B cell (primary cell): ENCODE measurements at regions not wholly inside any gene's neighbourhood (a gene's known extent, or its start where the extent isn't known, plus 50 kb on each side); places are given as distances from the start of the nearest gene placed in this dataset.

Source experiments
- ATAC-seq: fragments of 200-7000 bp; cut with Tn5 transposase; one replicate; pipeline ENCODE4 v1.10.0; 2021; ENCODE audit warnings: low read depth, mild to moderate bottlenecking, moderate number of reproducible peaks, moderate library complexity
- CTCF ChIA-PET: fragments of 350-600 bp; sonication (Branson Sonifier 250); formaldehyde crosslinking; loops from one replicate; lab custom pipeline; 2021; ENCODE audit warnings: antibody characterized with exemption, inconsistent platforms; lab: Charles Lee
- POLR2A ChIA-PET: fragments of 350-600 bp; sonication (Branson Sonifier 250); formaldehyde crosslinking; loops from one replicate; lab custom pipeline; 2021; ENCODE audit warnings: antibody characterized with exemption; lab: Charles Lee
- DNase-seq: peaks from one replicate; pipeline ENCODE4 v3.0.0; 2013
- H2AFZ ChIP-seq: 2 replicates; pipeline ENCODE4 v1.6.1; 2012; ENCODE audit warnings: mild to moderate bottlenecking, low read depth, low read length; ENCODE audit not compliant: insufficient read depth, poor library complexity, severe bottlenecking
- H3K27ac ChIP-seq, 2 donors: 1 replicate in 1 of 2; 2 replicates in 1 of 2; pipeline ENCODE4 v1.5.1; 2012 to 2013; ENCODE audit warnings: low read length in 2 of 2, mild to moderate bottlenecking in 2 of 2, moderate library complexity in 1 of 2
- H3K27me3 ChIP-seq, 4 experiments: fragments of 200-600 bp in 1 of 4; sonication (generic) in 1 of 4; replicated peaks in 1 of 4; 1 replicate in 2 of 4; 2 replicates in 2 of 4; pipeline versions ENCODE4 v1.6.1 to v1.7.0; 2013 to 2016; ENCODE audit warnings: low read length in 3 of 4, mild to moderate bottlenecking in 2 of 4, mixed read lengths in 1 of 4, moderate library complexity in 1 of 4; ENCODE audit not compliant: insufficient read depth in 4 of 4, control insufficient read depth in 3 of 4; ENCODE audit errors: control extremely low read depth in 1 of 4
- H3K36me3 ChIP-seq, 2 experiments: replicated peaks in 1 of 2; 1 replicate in 1 of 2; 2 replicates in 1 of 2; pipeline versions ENCODE4 v1.6.1 to v1.7.1; 2013; ENCODE audit warnings: low read length in 1 of 2; ENCODE audit not compliant: insufficient read depth in 2 of 2, control insufficient read depth in 1 of 2; ENCODE audit errors: control extremely low read depth in 1 of 2, extremely low read depth in 1 of 2
- H3K4me1 ChIP-seq, 2 donors: fragments of 200-600 bp in 1 of 2; sonication (generic) in 1 of 2; 1 replicate in 1 of 2; 2 replicates in 1 of 2; pipeline versions ENCODE4 v1.5.1 to v1.6.1; 2013 to 2017; ENCODE audit warnings: low read length in 2 of 2; ENCODE audit not compliant: control insufficient read depth in 2 of 2, insufficient read depth in 2 of 2
- H3K4me2 ChIP-seq: replicated peaks from 2 replicates; pipeline ENCODE3; 2012; ENCODE audit warnings: mild to moderate bottlenecking, low read depth, low read length; ENCODE audit not compliant: poor library complexity, severe bottlenecking
- H3K4me3 ChIP-seq, 5 experiments: fragments of 200-600 bp in 1 of 5; sonication (generic) in 1 of 5; 1 replicate in 3 of 5; 2 replicates in 2 of 5; pipeline versions ENCODE4 v1.5.1 to v1.7.0; 2011 to 2016; ENCODE audit warnings: low read length in 4 of 5, mild to moderate bottlenecking in 4 of 5, low read depth in 2 of 5, control low read depth in 1 of 5, moderate library complexity in 1 of 5; ENCODE audit not compliant: insufficient read depth in 1 of 5; ENCODE audit errors: control extremely low read depth in 1 of 5, extremely low read depth in 1 of 5
- H3K79me2 ChIP-seq: fragments of 200-600 bp; sonication (generic); one replicate; pipeline ENCODE4 v1.6.0; 2016; ENCODE audit warnings: low read length; ENCODE audit not compliant: control insufficient read depth, insufficient read depth
- H3K9ac ChIP-seq: fragments of 200-600 bp; sonication (generic); 2 replicates; pipeline ENCODE4 v1.6.1; 2017; ENCODE audit warnings: mild to moderate bottlenecking, low read length, moderate library complexity
- H3K9me3 ChIP-seq, 3 donors: one replicate each; pipeline versions ENCODE4 v1.6.1 to v1.7.1; 2013; ENCODE audit warnings: low read length in 2 of 3; ENCODE audit not compliant: control insufficient read depth in 2 of 3, insufficient read depth in 1 of 3; ENCODE audit errors: control extremely low read depth in 1 of 3
- H4K20me1 ChIP-seq: 2 replicates; pipeline ENCODE4 v1.6.0; 2012; ENCODE audit warnings: mild to moderate bottlenecking, low read length; ENCODE audit not compliant: insufficient read depth, control insufficient read depth, poor library complexity, severe bottlenecking
- H3K27ac Mint-ChIP-seq: one replicate; pipeline ENCODE4 v1.8.0; 2021; ENCODE audit warnings: mixed read lengths
- H3K27me3 Mint-ChIP-seq: one replicate; pipeline ENCODE4 v1.8.0; 2021; ENCODE audit warnings: mixed read lengths
- H3K4me1 Mint-ChIP-seq: one replicate; pipeline ENCODE4 v1.8.0; 2021; ENCODE audit warnings: mixed read lengths
- H3K4me3 Mint-ChIP-seq: one replicate; pipeline ENCODE4 v1.8.0; 2021; ENCODE audit warnings: mixed read lengths
- H3K9me3 Mint-ChIP-seq: one replicate; pipeline ENCODE4 v1.8.0; 2022; ENCODE audit warnings: mixed read lengths; ENCODE audit not compliant: insufficient read depth
- CTCF ChIP-seq: fragments of 200-600 bp; IDR thresholded peaks from one replicate; pipeline ENCODE4 v1.8.0; 2022; ENCODE audit warnings: antibody characterized with exemption, mild to moderate bottlenecking
- EZH2 ChIP-seq: IDR thresholded peaks from 2 replicates; pipeline ENCODE4 v1.6.1; 2012; ENCODE audit warnings: borderline replicate concordance, low read depth, mild to moderate bottlenecking, moderate library complexity, low read length; ENCODE audit not compliant: insufficient read depth, poor library complexity, severe bottlenecking
- WGBS: methylation state at CpG from one replicate; pipeline ENCODE4 v1.1.5; 2013; ENCODE audit warnings: missing lambda C conversion rate; ENCODE audit not compliant: insufficient coverage; 5-methylcytosine and 5-hydroxymethylcytosine counted together
- intact Hi-C: fragments of 100-400 bp; cut with micrococcal nuclease; formaldehyde crosslinking; loops from one replicate; pipeline ENCODE4 v1.10.0; 2022

GRCh38 chr4:175871774-175872405 lies 59.8 kb upstream of the GPM6A start:
- no peak for ATAC-seq
- no peaks in the 10 kb centered on the region for H3K4me1 Mint-ChIP-seq
- POLR2A ChIA-PET, result no interaction called here

GRCh38 chr4:175873707-175874106 lies 61.6 kb upstream of the GPM6A start:
- Histone ChIP-seq H3K4me1 (no peaks in the 10 kb centered on the region), H3K9ac (no peak overlapping the region), H2AFZ (no peak overlapping the region), H3K4me3 (no peak overlapping the region), H3K36me3 (no peaks in the 10 kb centered on the region), H3K27me3 (no peaks in the 10 kb centered on the region), H4K20me1 (no peaks in the 10 kb centered on the region), H3K79me2 (no peaks in the 10 kb centered on the region), H3K9me3 (peaks cover 2 to 9% (median 2%) of the 10 kb centered on the region in 3 donors), H3K4me2 (no peak overlapping the region), H3K27ac (no peak overlapping the region)
- intact Hi-C loops, result no loop called here
- Mint-ChIP-seq H3K27ac (no peak overlapping the region), H3K9me3 (no peaks in the 10 kb centered on the region), H3K4me3 (no peak overlapping the region), H3K4me1 (no peaks in the 10 kb centered on the region), H3K27me3 (no peaks in the 10 kb centered on the region)
- CTCF ChIA-PET, result no interaction called here
- WGBS, result 100% methylated on average over 1 of the region's 1 CpG
- DNase-seq (no peak), ATAC-seq (no peak)
- no peak for TF ChIP-seq EZH2
- POLR2A ChIA-PET, result no interaction called here

More at GRCh38 chr4:175871774-175872405, 59.8 kb upstream of the GPM6A start:
- Histone ChIP-seq H3K4me3 (no peak overlapping the region), H3K79me2 (no peaks in the 10 kb centered on the region), H3K27me3 (no peaks in the 10 kb centered on the region), H3K36me3 (no peaks in the 10 kb centered on the region), H3K4me2 (no peak overlapping the region), H3K27ac (no peak overlapping the region), H3K9ac (no peak overlapping the region), H2AFZ (no peak overlapping the region), H4K20me1 (no peaks in the 10 kb centered on the region), H3K9me3 (peaks cover 0 to 2% (median 0%) of the 10 kb centered on the region in 3 donors), H3K4me1 (no peaks in the 10 kb centered on the region)
- DNase-seq, result no peak
- WGBS, result no CpG with 5 or more reads among the region's 2 CpGs
- CTCF ChIA-PET, result no interaction called here
- no peak overlapping the region for H3K4me3 Mint-ChIP-seq
- TF ChIP-seq CTCF (no peak), EZH2 (no peak)
- H3K27ac Mint-ChIP-seq, result no peak overlapping the region
- no peaks in the 10 kb centered on the region for H3K27me3 Mint-ChIP-seq
- H3K9me3 Mint-ChIP-seq, result no peaks in the 10 kb centered on the region
- intact Hi-C loops, result no loop called here
